H9 (cell line): ENCODE measurements at regions not wholly inside any gene's neighbourhood (a gene's known extent, or its start where the extent isn't known, plus 50 kb on each side); places are given as distances from the start of the nearest gene placed in this dataset.

ENCODE experiments used
- DNase-seq: peaks from one replicate; pipeline ENCODE4 v3.0.0-alpha.2; 2017
- H2AFZ ChIP-seq: one replicate; pipeline ENCODE4 v1.6.1; 2013; ENCODE audit warnings: mild to moderate bottlenecking, low read length, control low read depth, moderate library complexity
- H2AK5ac ChIP-seq: 2 replicates; pipeline ENCODE4 v1.6.1; 2013; ENCODE audit warnings: low read length, control low read depth, mixed read lengths; ENCODE audit not compliant: insufficient read length
- H2BK120ac ChIP-seq: one replicate; pipeline ENCODE4 v1.6.1; 2013; ENCODE audit warnings: low read depth, mild to moderate bottlenecking, low read length, control low read depth, inconsistent platforms; ENCODE audit not compliant: poor library complexity, severe bottlenecking
- H2BK12ac ChIP-seq: 2 replicates; pipeline ENCODE4 v1.6.1; 2013; ENCODE audit warnings: low read length, control low read depth, mixed read lengths, low read depth; ENCODE audit not compliant: insufficient read length
- H2BK15ac ChIP-seq: 2 replicates; pipeline ENCODE4 v1.6.1; 2013; ENCODE audit warnings: low read depth, low read length, control low read depth
- H2BK20ac ChIP-seq: one replicate; pipeline ENCODE4 v1.6.1; 2013; ENCODE audit warnings: low read depth, mild to moderate bottlenecking, low read length, control low read depth, inconsistent platforms; ENCODE audit not compliant: poor library complexity, severe bottlenecking
- H2BK5ac ChIP-seq: 2 replicates; pipeline ENCODE4 v1.6.1; 2013; ENCODE audit warnings: low read length, control low read depth, mixed read lengths; ENCODE audit not compliant: insufficient read length
- H3K14ac ChIP-seq: 2 replicates; pipeline ENCODE4 v1.6.1; 2013; ENCODE audit warnings: low read length, control low read depth; ENCODE audit not compliant: insufficient read depth
- H3K18ac ChIP-seq: 2 replicates; pipeline ENCODE4 v1.6.1; 2013; ENCODE audit warnings: low read depth, mild to moderate bottlenecking, mixed read lengths, low read length, control low read depth; ENCODE audit not compliant: insufficient read length
- H3K23ac ChIP-seq: 2 replicates; pipeline ENCODE4 v1.6.1; 2013; ENCODE audit warnings: low read length, control low read depth, mixed read lengths, low read depth; ENCODE audit not compliant: insufficient read length
- H3K23me2 ChIP-seq: 2 replicates; pipeline ENCODE4 v1.6.1; 2013; ENCODE audit warnings: low read depth, mild to moderate bottlenecking, mixed read lengths, low read length, control low read depth; ENCODE audit not compliant: insufficient read length, poor library complexity, severe bottlenecking
- H3K27ac ChIP-seq: 2 replicates; pipeline ENCODE4 v1.5.1; 2013; ENCODE audit warnings: low read length, control low read depth, mixed read lengths, low read depth; ENCODE audit not compliant: insufficient read length
- H3K27me3 ChIP-seq: 2 replicates; pipeline ENCODE4 v1.6.1; 2013; ENCODE audit warnings: low read length, control low read depth, inconsistent platforms; ENCODE audit not compliant: insufficient read depth
- H3K4ac ChIP-seq: 2 replicates; pipeline ENCODE4 v1.6.1; 2013; ENCODE audit warnings: low read depth, mild to moderate bottlenecking, control low read depth, inconsistent platforms, low read length, moderate library complexity
- H3K4me1 ChIP-seq: 2 replicates; pipeline ENCODE4 v1.6.1; 2013; ENCODE audit warnings: low read length, control low read depth, inconsistent platforms; ENCODE audit not compliant: insufficient read depth
- H3K4me2 ChIP-seq: 2 replicates; pipeline ENCODE4 v1.6.1; 2013; ENCODE audit warnings: low read length, control low read depth, mixed read lengths; ENCODE audit not compliant: insufficient read length, insufficient read depth
- H3K56ac ChIP-seq: 2 replicates; pipeline ENCODE4 v1.6.1; 2013; ENCODE audit warnings: low read depth, mild to moderate bottlenecking, mixed read lengths, low read length, control low read depth; ENCODE audit not compliant: insufficient read length
- H3K79me1 ChIP-seq: 2 replicates; pipeline ENCODE4 v1.6.1; 2013; ENCODE audit warnings: low read depth, mild to moderate bottlenecking, moderate library complexity, low read length, control low read depth, inconsistent platforms; ENCODE audit not compliant: insufficient read depth, poor library complexity, severe bottlenecking
- H3K79me2 ChIP-seq: 2 replicates; pipeline ENCODE4 v1.6.1; 2013; ENCODE audit warnings: low read length, control low read depth, inconsistent platforms; ENCODE audit not compliant: insufficient read depth
- H3K9ac ChIP-seq: 2 replicates; pipeline ENCODE4 v1.6.1; 2013; ENCODE audit warnings: low read length, control low read depth, mixed read lengths; ENCODE audit not compliant: insufficient read length; ENCODE audit errors: extremely low read depth
- H3K9me3 ChIP-seq: one replicate; pipeline ENCODE4 v1.6.1; 2013; ENCODE audit warnings: low read depth, low read length, inconsistent platforms; ENCODE audit not compliant: control insufficient read depth
- H3T11ph ChIP-seq: one replicate; pipeline ENCODE4 v1.6.1; 2013; ENCODE audit warnings: mild to moderate bottlenecking, low read length, control low read depth, inconsistent platforms
- H4K20me1 ChIP-seq: one replicate; pipeline ENCODE4 v1.6.1; 2013; ENCODE audit not compliant: control insufficient read depth, insufficient read length, insufficient read depth
- H4K5ac ChIP-seq: 2 replicates; pipeline ENCODE4 v1.6.1; 2013; ENCODE audit warnings: low read depth, mild to moderate bottlenecking, mixed read lengths, low read length, control low read depth; ENCODE audit not compliant: insufficient read length
- H4K8ac ChIP-seq: replicated peaks from 2 replicates; pipeline ENCODE4 v1.6.1; 2013; ENCODE audit warnings: low read length, control low read depth, mixed read lengths, low read depth; ENCODE audit not compliant: insufficient read length
- H4K91ac ChIP-seq: 2 replicates; pipeline ENCODE4 v1.6.1; 2013; ENCODE audit warnings: low read depth, mild to moderate bottlenecking, moderate library complexity, mixed read lengths, low read length, control low read depth; ENCODE audit not compliant: insufficient read length
- H3K27ac Mint-ChIP-seq, 3 experiments: 2 replicates in 2 of 3; 3 replicates in 1 of 3; pipeline ENCODE4 v1.8.0; 2020 to 2021; ENCODE audit warnings: mixed read lengths in 3 of 3, mild to moderate bottlenecking in 1 of 3, moderate library complexity in 1 of 3
- H3K27me3 Mint-ChIP-seq: 2 replicates; pipeline ENCODE4 v1.8.0; 2021; ENCODE audit warnings: low read depth, mild to moderate bottlenecking, moderate library complexity, mixed read lengths
- H3K36me3 Mint-ChIP-seq, 3 experiments: 2 replicates in 2 of 3; 3 replicates in 1 of 3; pipeline ENCODE4 v1.8.0; 2020 to 2021; ENCODE audit warnings: low read depth in 3 of 3, mixed read lengths in 3 of 3; ENCODE audit not compliant: insufficient read depth in 1 of 3
- H3K4me1 Mint-ChIP-seq, 2 experiments: 2 replicates each; pipeline ENCODE4 v1.8.0; 2020; ENCODE audit warnings: mixed read lengths in 2 of 2
- H3K4me3 Mint-ChIP-seq, 2 experiments: 2 replicates in 1 of 2; 3 replicates in 1 of 2; pipeline ENCODE4 v1.8.0; 2020 to 2021; ENCODE audit warnings: mild to moderate bottlenecking in 2 of 2, mixed read lengths in 2 of 2, moderate library complexity in 1 of 2
- H3K9me3 Mint-ChIP-seq, 2 experiments: 2 replicates in 1 of 2; 3 replicates in 1 of 2; pipeline ENCODE4 v1.8.0; 2020; ENCODE audit warnings: mild to moderate bottlenecking in 2 of 2, mixed read lengths in 2 of 2, moderate library complexity in 1 of 2
- CTCF ChIP-seq: fragments of 200-600 bp; sonication (generic); conservative IDR thresholded peaks from 3 replicates; pipeline ENCODE4 v1.8.0; 2021; ENCODE audit warnings: antibody characterized with exemption, mild to moderate bottlenecking
- WGBS: extraction: QIAGEN DNeasy Blood & Tissue Kit; methylation state at CpG from one replicate; pipeline ENCODE4 v1.1.7; 2013; ENCODE audit warnings: missing lambda C conversion rate, low lambda C conversion rate, mixed read lengths; ENCODE audit not compliant: insufficient read length; ENCODE audit errors: extremely low coverage; 5-methylcytosine and 5-hydroxymethylcytosine counted together

DNA sequence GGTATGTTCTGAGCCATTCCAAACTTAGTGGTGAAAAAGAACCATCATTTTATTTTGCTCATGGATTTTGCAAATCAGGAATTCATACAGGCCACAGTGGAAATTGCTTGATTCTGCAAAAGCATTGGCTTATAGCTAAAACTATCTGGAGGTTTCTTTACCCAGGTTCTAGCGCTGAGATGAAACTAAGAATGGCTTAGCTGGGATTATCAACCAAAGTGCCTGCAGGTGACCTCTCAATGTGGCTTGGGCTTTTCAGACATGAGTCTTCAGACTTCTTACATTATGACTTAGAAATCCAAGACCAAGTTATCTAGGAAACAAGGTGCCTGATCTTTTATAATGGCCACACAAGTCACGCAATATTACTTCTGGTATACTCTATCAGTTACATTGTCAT, 140.1 kb downstream of the HGF start:
- no peaks in the 10 kb centered on the region for H3K79me1 ChIP-seq
- Mint-ChIP-seq H3K9me3 (no peaks in the 10 kb centered on the region), H3K27me3 (no peaks in the 10 kb centered on the region), H3K36me3 (no peaks in the 10 kb centered on the region), H3K4me3 (no peak overlapping the region), H3K27ac (no peak overlapping the region), H3K4me1 (peaks cover 0 to 4% of the 10 kb centered on the region in 2 experiments; a peak in 2 of 4 replicates)
- TF ChIP-seq CTCF: no peak
- no peak overlapping the region for H3K9ac ChIP-seq
- no peak overlapping the region for H4K91ac ChIP-seq
- no peaks in the 10 kb centered on the region for H4K20me1 ChIP-seq
- H3T11ph ChIP-seq: no peak overlapping the region
- no peaks in the 10 kb centered on the region for H3K27me3 ChIP-seq
- H2BK120ac ChIP-seq: no peak overlapping the region
- H3K23me2 ChIP-seq: no peaks in the 10 kb centered on the region
- no peak overlapping the region for H3K18ac ChIP-seq
- no peak for DNase-seq
- H3K56ac ChIP-seq: no peak overlapping the region
- no peak overlapping the region for H2AFZ ChIP-seq
- no peak overlapping the region for H3K27ac ChIP-seq
- no peak overlapping the region for H2BK12ac ChIP-seq
- no peak overlapping the region for H2BK5ac ChIP-seq
- no peaks in the 10 kb centered on the region for H3K4me1 ChIP-seq
- no peak overlapping the region for H3K14ac ChIP-seq
- no peak overlapping the region for H2AK5ac ChIP-seq
- no peak overlapping the region for H4K8ac ChIP-seq
- no peak overlapping the region for H4K5ac ChIP-seq
- H3K23ac ChIP-seq: no peak overlapping the region
- no peaks in the 10 kb centered on the region for H3K9me3 ChIP-seq
- H3K4me2 ChIP-seq: no peak overlapping the region
- H2BK20ac ChIP-seq: no peak overlapping the region
- H2BK15ac ChIP-seq: no peak overlapping the region
- H3K4ac ChIP-seq: no peak overlapping the region
- WGBS: no CpG with 5 or more reads among the region's 2 CpGs
- H3K79me2 ChIP-seq: no peaks in the 10 kb centered on the region
